HepG2 (cell line): ENCODE measurements at regions not wholly inside any gene's neighbourhood (a gene's known extent, or its start where the extent isn't known, plus 50 kb on each side); places are given as distances from the start of the nearest gene placed in this dataset.
A peak's percentile ranks its signal among the peaks of the same experiment; 100 is the strongest.

Experiments
- ATF4 ChIP-seq, 2 experiments: fragments of 450-650 bp in 1 of 2; sonication (generic) in 1 of 2; formaldehyde crosslinking; IDR thresholded peaks; 2 replicates each; pipeline versions ENCODE4 v1.5.0 to v1.8.0; 2020 to 2022; ENCODE audit warnings: mild to moderate bottlenecking in 1 of 2, missing genetic modification reagents in 1 of 2
- CENPBD1 ChIP-seq: sonication (generic); formaldehyde crosslinking; IDR thresholded peaks from 2 replicates; pipeline ENCODE4 v1.8.0; 2022; ENCODE audit warnings: missing genetic modification reagents, low read depth, mild to moderate bottlenecking, borderline replicate concordance
- ETV5 ChIP-seq: IDR thresholded peaks from 2 replicates; pipeline ENCODE4 v1.6.1; 2018; ENCODE audit warnings: missing biosample characterization, missing genetic modification reagents, inconsistent platforms, borderline replicate concordance
- FOXO1 ChIP-seq: sonication (generic); formaldehyde crosslinking; IDR thresholded peaks from 2 replicates; pipeline ENCODE4 v1.4.0; 2020; ENCODE audit warnings: missing genetic modification reagents
- GPBP1L1 ChIP-seq: sonication (generic); formaldehyde crosslinking; IDR thresholded peaks from 2 replicates; pipeline ENCODE4 v1.5.0; 2020; ENCODE audit warnings: mild to moderate bottlenecking, missing genetic modification reagents
- HNF1A ChIP-seq, 2 experiments: sonication (generic) in 1 of 2; formaldehyde crosslinking in 1 of 2; IDR thresholded peaks; 2 replicates each; pipeline versions ENCODE4 v1.4.0 to v1.6.1; 2016 to 2020; ENCODE audit warnings: borderline replicate concordance in 1 of 2, low read depth in 1 of 2, mild to moderate bottlenecking in 1 of 2, missing genetic modification reagents in 1 of 2
- ISL2 ChIP-seq: sonication (generic); formaldehyde crosslinking; IDR thresholded peaks from 2 replicates; pipeline ENCODE4 v1.5.0; 2020; ENCODE audit warnings: missing genetic modification reagents
- NCOA5 ChIP-seq: sonication (generic); formaldehyde crosslinking; IDR thresholded peaks from 2 replicates; pipeline ENCODE4 v1.4.0; 2020; ENCODE audit warnings: missing genetic modification reagents
- NFKB2 ChIP-seq: sonication (generic); formaldehyde crosslinking; IDR thresholded peaks from 2 replicates; pipeline ENCODE4 v1.4.0; 2020; ENCODE audit warnings: missing genetic modification reagents, borderline replicate concordance
- NR2F2 ChIP-seq: IDR thresholded peaks from 2 replicates; pipeline ENCODE4 v1.6.1; 2012; ENCODE audit warnings: low read depth, inconsistent platforms, borderline replicate concordance
- PHF8 ChIP-seq: sonication (generic); formaldehyde crosslinking; IDR thresholded peaks from 2 replicates; pipeline ENCODE4 v1.5.0; 2020; ENCODE audit warnings: missing genetic modification reagents
- RBM22 ChIP-seq: fragments of 200-400 bp; formaldehyde crosslinking; optimal IDR thresholded peaks from 2 replicates; pipeline ENCODE3; 2017; ENCODE audit warnings: mild to moderate bottlenecking, low read length, moderate library complexity
- SATB2 ChIP-seq: sonication (generic); formaldehyde crosslinking; IDR thresholded peaks from 2 replicates; pipeline ENCODE4 v1.5.0; 2020; ENCODE audit warnings: missing genetic modification reagents
- SRF ChIP-seq: IDR thresholded peaks from 2 replicates; pipeline ENCODE4 v1.6.1; 2011; ENCODE audit warnings: mild to moderate bottlenecking, low read depth, low read length, moderate library complexity
- THAP11 ChIP-seq: IDR thresholded peaks from 2 replicates; pipeline ENCODE4 v1.6.1; 2016; ENCODE audit warnings: missing biosample characterization, missing genetic modification reagents
- UBTF ChIP-seq: sonication (generic); formaldehyde crosslinking; IDR thresholded peaks from 2 replicates; pipeline ENCODE4 v1.4.0; 2020; ENCODE audit warnings: mild to moderate bottlenecking, missing genetic modification reagents
- ZNF20 ChIP-seq: sonication (generic); formaldehyde crosslinking; IDR thresholded peaks from 2 replicates; pipeline ENCODE4 v1.4.0; 2020; ENCODE audit warnings: mild to moderate bottlenecking, moderate library complexity, missing genetic modification reagents
- ZNF251 ChIP-seq: sonication (generic); formaldehyde crosslinking; IDR thresholded peaks from 2 replicates; pipeline ENCODE4 v1.9.0; 2021; ENCODE audit warnings: mild to moderate bottlenecking, missing genetic modification reagents
- ZNF484 ChIP-seq: sonication (generic); formaldehyde crosslinking; IDR thresholded peaks from 2 replicates; pipeline ENCODE4 v1.5.1; 2020; ENCODE audit warnings: mild to moderate bottlenecking, low read depth, missing genetic modification reagents, borderline replicate concordance
- ZNF768 ChIP-seq: sonication (generic); formaldehyde crosslinking; IDR thresholded peaks from 2 replicates; pipeline ENCODE4 v1.4.0; 2020; ENCODE audit warnings: missing genetic modification reagents
- ZNF773 ChIP-seq: sonication (generic); formaldehyde crosslinking; IDR thresholded peaks from 2 replicates; pipeline ENCODE4 v1.4.0; 2020; ENCODE audit warnings: missing genetic modification reagents, borderline replicate concordance
- ZNF775 ChIP-seq: sonication (generic); formaldehyde crosslinking; IDR thresholded peaks from 2 replicates; pipeline ENCODE4 v1.4.0; 2020; ENCODE audit warnings: missing genetic modification reagents, mild to moderate bottlenecking, moderate library complexity, borderline replicate concordance
- ZZZ3 ChIP-seq: sonication (generic); formaldehyde crosslinking; IDR thresholded peaks from 2 replicates; pipeline ENCODE4 v1.4.0; 2020; ENCODE audit warnings: missing genetic modification reagents, mild to moderate bottlenecking, borderline replicate concordance

GRCh38 chr4:189364032-189364449, 576.6 kb upstream of the FRG1 start (continued):
- TF ChIP-seq GPBP1L1 (CRISPR knock-in tag) = no peak
- no peak for TF ChIP-seq ETV5 (CRISPR knock-in tag)
- no peak for TF ChIP-seq ZNF768 (CRISPR knock-in tag)
- no peak for TF ChIP-seq ZNF773 (CRISPR knock-in tag)
- no peak for TF ChIP-seq NFKB2 (CRISPR knock-in tag)
- TF ChIP-seq THAP11 = peak; percentile 82
- no peak for TF ChIP-seq SATB2 (CRISPR knock-in tag)
- no peak for TF ChIP-seq ZNF484 (CRISPR knock-in tag)
- no peak for TF ChIP-seq RBM22
- no peak for TF ChIP-seq ZNF775
- TF ChIP-seq ZZZ3 (CRISPR knock-in tag) = no peak
- no peak for TF ChIP-seq ATF4 (CRISPR knock-in tag; IDR thresholded peaks at IDR 0.05)
- TF ChIP-seq SRF = no peak
- no peak for TF ChIP-seq ISL2
- TF ChIP-seq PHF8 (CRISPR knock-in tag) = peak; percentile 44; the same call in 1 of the 2 replicates
- TF ChIP-seq UBTF = no peak
- no peak for TF ChIP-seq CENPBD1 (CRISPR knock-in tag)
- no peak for TF ChIP-seq FOXO1
- no peak for TF ChIP-seq NR2F2
- TF ChIP-seq ZNF20 = no peak
- TF ChIP-seq HNF1A (IDR thresholded peaks at IDR 0.05; ENCODE audit: low read depth) = no peak
- 0 out of 2 replicates have a peak, but pooled peaks have one; percentile 15 for TF ChIP-seq HNF1A (CRISPR knock-in tag; IDR thresholded peaks at IDR 0.05; ENCODE audit: borderline replicate concordance)
- no peak for TF ChIP-seq ZNF251 (CRISPR knock-in tag)
- no peak for TF ChIP-seq NCOA5 (CRISPR knock-in tag)
